Duodenal mucosa (tissue), 2 donors: ENCODE measurements at regions not wholly inside any gene's neighbourhood (a gene's known extent, or its start where the extent isn't known, plus 50 kb on each side); places are given as distances from the start of the nearest gene placed in this dataset.

Source experiments
- H3K27ac ChIP-seq: one replicate; pipeline ENCODE4 v1.7.0; 2013; ENCODE audit warnings: low read depth, low read length
- H3K27me3 ChIP-seq, 2 donors: one replicate each; pipeline ENCODE4 v1.7.0; 2013; ENCODE audit warnings: low read length in 2 of 2, control low read depth in 1 of 2; ENCODE audit not compliant: insufficient read depth in 2 of 2, control insufficient read depth in 1 of 2
- H3K36me3 ChIP-seq, 2 donors: one replicate each; pipeline ENCODE4 v1.7.0; 2013; ENCODE audit warnings: low read length in 2 of 2, control low read depth in 1 of 2; ENCODE audit not compliant: insufficient read depth in 2 of 2, control insufficient read depth in 1 of 2
- H3K4me1 ChIP-seq, 2 donors: one replicate each; pipeline ENCODE4 v1.7.0; 2013; ENCODE audit warnings: low read length in 2 of 2, control low read depth in 1 of 2; ENCODE audit not compliant: insufficient read depth in 2 of 2, control insufficient read depth in 1 of 2
- H3K4me3 ChIP-seq, 2 donors: one replicate each; pipeline ENCODE4 v1.7.0; 2013; ENCODE audit warnings: low read length in 2 of 2, low read depth in 1 of 2
- H3K9ac ChIP-seq, 2 donors: one replicate each; pipeline ENCODE4 v1.7.0; 2013; ENCODE audit warnings: low read length in 2 of 2, low read depth in 1 of 2
- H3K9me3 ChIP-seq, 2 donors: one replicate each; pipeline ENCODE4 v1.7.0; 2013; ENCODE audit warnings: low read length in 2 of 2, control low read depth in 1 of 2; ENCODE audit not compliant: control insufficient read depth in 1 of 2

DNA sequence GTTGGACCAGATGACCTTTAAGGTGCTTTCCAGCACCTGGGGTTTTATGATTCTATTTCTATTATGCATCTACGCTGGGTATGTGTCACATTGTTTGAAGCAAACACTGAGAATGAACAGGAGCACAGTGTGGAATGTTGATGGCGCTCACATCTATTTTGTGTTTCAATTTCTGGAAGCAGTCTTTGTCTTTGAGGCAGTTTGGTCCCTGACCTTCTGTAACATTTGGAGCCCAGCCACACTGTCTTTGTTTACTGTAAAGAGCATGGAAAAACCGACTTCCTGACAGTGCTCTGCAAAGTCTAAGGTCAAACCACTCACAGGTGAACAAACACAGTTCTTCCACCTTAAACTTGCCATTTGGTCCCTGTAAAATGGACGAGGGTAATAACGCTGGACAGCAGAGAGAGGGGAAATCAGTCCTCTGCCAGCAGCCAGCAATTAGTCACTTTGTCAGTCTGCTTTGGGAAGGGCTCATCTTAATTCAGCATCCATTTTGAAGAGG, 155.5 kb downstream of the PRL start:
- no peak overlapping the region for H3K9ac ChIP-seq
- no peaks in the 10 kb centered on the region for H3K36me3 ChIP-seq
- no peaks in the 10 kb centered on the region for H3K27me3 ChIP-seq
- H3K4me3 ChIP-seq = no peak overlapping the region
- no peaks in the 10 kb centered on the region for H3K4me1 ChIP-seq
- H3K9me3 ChIP-seq = no peaks in the 10 kb centered on the region
- H3K27ac ChIP-seq = no peak overlapping the region

DNA sequence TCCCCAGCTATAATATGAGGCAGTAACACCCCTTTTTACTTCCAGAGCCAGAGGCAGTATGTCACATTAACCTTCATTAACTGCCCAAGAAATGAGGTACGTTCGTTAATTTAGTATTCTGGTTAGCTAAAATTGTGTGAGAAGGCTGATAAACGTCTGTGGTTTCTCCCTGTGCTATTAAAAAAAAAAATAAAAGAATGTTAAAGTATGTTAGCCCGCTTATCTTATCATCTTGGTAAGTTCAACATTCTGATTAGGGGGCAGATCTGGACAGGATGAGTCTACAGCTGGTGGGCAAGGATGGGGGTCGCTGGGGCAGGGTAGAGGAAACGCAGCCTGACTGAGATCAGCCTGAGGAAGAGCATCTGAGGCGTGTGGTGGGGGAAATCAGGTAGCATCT, 154.0 kb downstream of the PRL start:
- H3K27ac ChIP-seq = no peak overlapping the region
- H3K27me3 ChIP-seq = no peaks in the 10 kb centered on the region
- H3K4me3 ChIP-seq = no peak overlapping the region
- H3K9me3 ChIP-seq = no peaks in the 10 kb centered on the region
- no peak overlapping the region for H3K9ac ChIP-seq
- no peaks in the 10 kb centered on the region for H3K4me1 ChIP-seq
- no peaks in the 10 kb centered on the region for H3K36me3 ChIP-seq

DNA sequence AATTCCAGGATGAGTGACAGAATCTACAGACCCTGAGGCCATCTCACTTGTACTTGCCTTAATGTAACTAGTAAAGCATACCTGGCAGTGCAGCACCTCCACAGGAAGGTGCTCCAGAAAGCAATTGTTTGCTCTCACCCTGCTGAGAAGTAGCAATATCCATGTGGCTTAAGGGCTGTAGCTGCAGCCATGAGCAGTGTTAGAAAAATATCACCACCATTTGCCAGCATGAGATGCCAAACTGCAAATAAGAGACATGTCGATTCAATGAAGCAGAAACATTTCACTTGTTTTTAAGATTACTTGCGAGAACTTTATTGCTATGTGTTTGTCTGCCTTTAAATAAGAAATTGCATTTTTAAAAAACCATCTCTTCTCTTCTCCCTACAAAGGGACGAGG, 151.5 kb downstream of the PRL start:
- Histone ChIP-seq H3K4me3 (no peak overlapping the region), H3K27me3 (no peaks in the 10 kb centered on the region), H3K9ac (no peak overlapping the region), H3K4me1 (peaks cover 0 to 7% of the 10 kb centered on the region in 2 donors), H3K27ac (no peak overlapping the region), H3K9me3 (no peaks in the 10 kb centered on the region), H3K36me3 (no peaks in the 10 kb centered on the region)

DNA sequence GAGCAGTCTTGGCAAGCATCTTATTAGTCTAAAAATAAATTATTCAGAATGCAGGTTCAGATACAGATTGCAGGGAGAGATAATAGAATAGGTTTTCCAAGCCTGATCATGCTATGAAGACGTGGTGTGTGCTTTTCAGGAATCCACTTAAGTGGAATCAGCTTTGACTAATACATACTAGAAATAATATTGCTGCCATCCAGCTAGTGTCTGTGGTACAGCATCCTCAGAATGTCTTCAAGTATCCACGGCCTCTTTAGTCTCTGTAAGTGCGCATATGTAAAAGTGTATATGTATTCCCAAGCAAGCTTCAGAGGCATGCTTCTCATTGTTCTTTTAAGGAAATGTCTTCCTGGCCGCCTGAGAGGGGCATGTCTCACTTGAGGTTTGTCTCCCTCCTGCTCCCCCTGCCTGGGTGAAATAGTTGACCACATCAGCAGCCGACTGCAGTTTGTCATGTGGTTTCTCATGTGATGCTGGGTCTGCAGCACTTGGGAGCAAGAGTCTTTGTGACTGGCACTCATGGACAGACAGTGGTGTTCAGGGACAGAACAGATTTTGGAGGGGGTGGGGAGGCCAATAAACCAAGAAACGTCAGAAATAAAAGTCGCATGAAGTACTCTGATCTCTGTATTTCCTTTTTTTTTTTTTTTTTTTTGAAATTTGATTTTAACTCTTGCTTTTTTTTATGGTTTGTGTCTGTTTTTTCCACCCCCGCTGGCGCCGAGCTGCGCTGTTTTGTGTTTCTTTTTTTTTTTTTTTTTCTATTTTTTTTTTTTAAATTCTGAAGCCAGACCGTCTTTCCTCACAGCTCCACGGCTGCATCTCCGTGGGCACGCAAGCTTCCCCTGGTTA, 150.8 kb downstream of the PRL start:
- no peaks in the 10 kb centered on the region for H3K9me3 ChIP-seq
- H3K27me3 ChIP-seq = no peaks in the 10 kb centered on the region
- peak overlapping the region in 1 of 2 donors; percentile 58 for H3K4me3 ChIP-seq
- H3K36me3 ChIP-seq = no peaks in the 10 kb centered on the region
- no peak overlapping the region for H3K9ac ChIP-seq
- H3K4me1 ChIP-seq = peaks cover 0 to 7% of the 10 kb centered on the region in 2 donors
- H3K27ac ChIP-seq = no peak overlapping the region

DNA sequence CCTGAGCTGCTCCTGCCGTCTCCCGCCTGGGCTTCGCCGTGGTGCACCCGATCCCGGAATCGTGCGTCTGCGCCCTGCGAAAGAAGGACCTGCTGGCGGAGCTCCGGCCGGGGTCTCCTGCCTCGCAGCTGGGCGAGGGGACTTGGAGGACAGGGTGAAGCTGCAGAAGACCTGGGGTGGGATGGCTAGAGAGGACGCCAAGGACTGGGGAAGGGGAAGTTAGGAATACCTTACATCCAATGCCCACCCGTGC, 150.2 kb downstream of the PRL start:
- H3K9me3 ChIP-seq = no peaks in the 10 kb centered on the region
- H3K9ac ChIP-seq = no peak overlapping the region
- no peaks in the 10 kb centered on the region for H3K36me3 ChIP-seq
- H3K27ac ChIP-seq = no peak overlapping the region
- H3K4me1 ChIP-seq = peaks cover 0 to 7% of the 10 kb centered on the region in 2 donors
- H3K4me3 ChIP-seq = peak overlapping the region; percentile 53 to 58
- H3K27me3 ChIP-seq = no peaks in the 10 kb centered on the region

DNA sequence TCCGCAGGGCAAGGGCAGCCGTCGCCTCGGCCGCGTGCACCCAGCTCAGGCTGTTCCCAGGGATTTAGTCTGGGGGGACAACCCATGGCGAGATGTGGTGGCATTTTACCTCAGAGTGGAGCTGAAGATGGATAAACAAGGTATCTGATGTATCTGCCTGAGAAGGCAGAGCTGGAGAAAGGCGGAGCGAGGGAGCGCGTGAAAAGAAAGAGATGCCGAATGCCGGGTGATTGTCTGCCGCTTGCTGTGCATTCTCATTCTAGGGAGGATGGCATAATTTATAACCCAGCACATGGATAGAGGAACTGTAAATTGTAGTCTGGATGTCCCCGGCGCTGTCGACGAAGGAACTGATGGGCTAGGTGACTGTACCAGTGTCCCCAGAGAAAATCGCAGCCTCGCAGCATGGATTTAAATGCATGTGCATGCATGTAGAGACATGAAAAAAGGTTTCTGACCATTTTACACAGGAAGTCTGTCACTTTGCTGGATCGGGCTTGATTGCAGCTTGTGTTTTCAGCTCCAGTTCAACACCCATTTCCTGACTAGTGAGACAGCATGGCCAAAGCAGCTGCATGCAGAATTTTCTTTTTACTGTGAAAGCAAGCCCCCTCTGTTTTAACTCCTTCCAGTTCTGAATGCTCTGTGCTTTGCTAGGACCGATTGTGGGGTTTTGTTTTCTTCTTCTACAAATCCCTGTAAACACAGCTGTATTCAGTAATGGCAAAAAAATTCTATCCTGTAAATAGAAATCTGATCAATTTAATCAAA, 149.7 kb downstream of the PRL start:
- no peaks in the 10 kb centered on the region for H3K36me3 ChIP-seq
- no peaks in the 10 kb centered on the region for H3K9me3 ChIP-seq
- peak overlapping the region; percentile 53 to 58 for H3K4me3 ChIP-seq
- peaks cover 0 to 7% of the 10 kb centered on the region in 2 donors for H3K4me1 ChIP-seq
- H3K9ac ChIP-seq = no peak overlapping the region
- no peaks in the 10 kb centered on the region for H3K27me3 ChIP-seq
- H3K27ac ChIP-seq = no peak overlapping the region

DNA sequence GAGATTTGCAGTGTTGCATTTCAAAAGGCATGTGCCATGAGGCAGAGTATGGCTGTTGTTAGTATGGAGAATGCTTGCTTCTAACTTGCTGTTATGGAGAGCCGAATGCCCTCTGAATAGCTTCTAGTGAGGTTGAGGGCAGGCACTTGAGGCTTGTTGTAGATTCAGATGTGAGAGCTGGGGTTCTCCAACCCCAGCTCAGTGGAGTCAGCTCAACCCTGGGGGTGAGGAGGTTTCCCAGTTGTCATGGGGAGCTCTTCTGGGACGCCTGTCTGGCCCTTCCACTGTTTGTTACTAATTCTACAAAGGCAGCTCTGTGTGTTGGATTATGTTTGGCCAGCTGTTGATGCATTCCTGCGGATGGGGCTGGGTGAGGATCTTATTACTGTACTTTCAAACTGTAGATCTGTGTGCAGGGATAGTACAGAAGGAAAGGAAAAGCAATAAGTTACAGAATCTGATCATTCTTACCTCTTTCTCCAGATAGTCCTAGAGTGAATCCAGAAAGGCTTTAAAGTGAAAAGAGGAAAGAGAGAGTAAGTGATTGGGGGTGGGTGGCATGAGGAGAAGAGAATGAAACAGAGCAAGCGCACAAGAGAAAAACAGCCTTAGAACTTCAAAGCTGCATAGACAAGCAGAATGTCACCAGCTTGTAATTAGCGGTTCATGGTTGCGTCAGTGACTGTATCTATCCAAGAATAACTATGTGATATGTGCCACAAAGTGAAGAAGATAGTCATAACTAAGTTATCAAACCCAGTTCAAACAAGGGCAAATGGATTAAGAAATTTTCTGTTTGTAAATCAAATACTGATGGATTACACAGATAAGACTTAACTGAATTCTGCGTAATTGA, 148.7 kb downstream of the PRL start:
- peaks cover 0 to 7% of the 10 kb centered on the region in 2 donors for H3K4me1 ChIP-seq
- H3K9me3 ChIP-seq = no peaks in the 10 kb centered on the region

DNA sequence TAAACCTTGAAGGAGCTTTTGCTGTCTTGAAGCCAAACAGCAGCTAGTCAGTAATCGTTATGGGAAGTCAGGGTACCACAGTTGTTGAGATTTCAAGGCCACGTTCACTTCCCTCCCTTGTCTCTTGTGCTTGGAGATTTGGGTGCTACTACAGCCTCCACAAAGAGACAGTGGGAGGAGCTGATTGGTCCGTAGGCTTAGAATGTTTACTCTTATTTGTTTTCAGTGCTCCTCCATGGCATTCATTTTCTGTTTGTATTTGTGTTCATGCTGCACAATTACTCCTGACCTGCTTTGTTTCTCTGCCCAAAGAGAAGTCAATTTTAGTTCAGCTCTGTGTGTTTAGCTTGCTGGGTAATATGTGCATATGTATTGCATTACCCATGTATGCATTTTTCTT, 147.7 kb downstream of the PRL start:
- H3K9ac ChIP-seq = no peak overlapping the region
- H3K27me3 ChIP-seq = no peaks in the 10 kb centered on the region
- H3K4me1 ChIP-seq = peaks cover 0 to 7% of the 10 kb centered on the region in 2 donors
- H3K9me3 ChIP-seq = no peaks in the 10 kb centered on the region
- H3K4me3 ChIP-seq = no peak overlapping the region
- H3K36me3 ChIP-seq = no peaks in the 10 kb centered on the region
- no peak overlapping the region for H3K27ac ChIP-seq

More for the DNA sequence above, 148.7 kb downstream of the PRL start:
- H3K36me3 ChIP-seq = no peaks in the 10 kb centered on the region
- peak overlapping the region in 1 of 2 donors; percentile 14 for H3K4me3 ChIP-seq
- H3K9ac ChIP-seq = no peak overlapping the region
- peak overlapping the region; percentile 44 for H3K27ac ChIP-seq
- no peaks in the 10 kb centered on the region for H3K27me3 ChIP-seq

DNA sequence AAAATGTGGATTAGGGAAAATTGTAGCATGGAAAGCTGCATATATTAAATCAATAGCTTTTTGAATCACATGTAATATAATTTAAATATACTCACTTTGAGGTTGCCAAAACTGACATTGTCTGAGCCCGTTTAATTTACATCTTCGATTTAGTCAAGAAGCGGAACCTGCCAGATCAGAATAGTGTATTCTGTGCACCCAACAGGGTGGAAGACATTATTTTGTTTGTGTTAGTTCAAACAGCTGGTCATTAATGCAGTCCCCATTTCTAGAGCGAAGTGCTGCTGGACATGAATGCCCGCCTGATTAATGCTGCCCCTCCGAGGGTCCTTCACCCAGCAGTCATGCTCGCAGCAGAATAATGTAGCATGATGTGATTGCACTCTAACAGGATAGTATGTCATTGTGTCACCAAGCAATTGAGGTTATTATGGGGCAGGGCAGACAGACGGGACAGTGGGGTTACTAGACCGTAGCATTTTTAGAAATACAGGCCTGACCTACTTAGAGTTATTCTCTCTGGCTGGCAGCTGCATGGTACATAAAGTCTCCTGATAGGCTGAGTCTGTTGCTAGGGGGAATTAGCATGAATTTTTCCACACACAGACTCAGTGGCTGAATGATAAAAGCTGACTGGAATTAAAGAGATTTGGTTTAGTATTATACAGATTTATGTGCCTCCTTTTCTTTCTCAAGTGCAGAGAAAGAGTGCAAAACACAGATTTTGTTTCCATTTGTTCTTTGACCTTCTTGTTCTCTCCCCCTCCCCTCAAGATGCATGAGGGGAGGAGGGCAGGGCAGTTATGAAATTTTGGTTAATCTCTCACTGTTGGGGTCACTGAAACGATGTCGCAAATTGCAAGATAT, 147.1 kb downstream of the PRL start:
- H3K36me3 ChIP-seq = no peaks in the 10 kb centered on the region
- H3K27me3 ChIP-seq = no peaks in the 10 kb centered on the region
- H3K27ac ChIP-seq = no peak overlapping the region
- no peak overlapping the region for H3K4me3 ChIP-seq
- peaks cover 0 to 7% of the 10 kb centered on the region in 2 donors for H3K4me1 ChIP-seq
- no peak overlapping the region for H3K9ac ChIP-seq
- H3K9me3 ChIP-seq = no peaks in the 10 kb centered on the region
